AG09309 (cell line): ENCODE measurements at regions not wholly inside any gene's neighbourhood (a gene's known extent, or its start where the extent isn't known, plus 50 kb on each side); places are given as distances from the start of the nearest gene placed in this dataset.
"Not testable (repeated sequence)": the region's sequence is repeated elsewhere in the genome, so short reads cannot be mapped to it uniquely, and the experiment has no call there.

Experiments
- DNase-seq: peaks from one replicate; pipeline ENCODE4 v3.0.0-alpha.2; 2010; ENCODE audit warnings: low read depth
- H3K4me3 ChIP-seq: 2 replicates; pipeline ENCODE4 v1.5.1; 2011; ENCODE audit warnings: mild to moderate bottlenecking, low read depth, low read length, moderate library complexity; ENCODE audit not compliant: control insufficient read depth
- TF ChIP-seq, protein P1 (sequence below): IDR thresholded peaks from 2 replicates; pipeline ENCODE4 v1.5.1; 2011; ENCODE audit warnings: mild to moderate bottlenecking, low read depth, low read length, inconsistent platforms; ENCODE audit not compliant: insufficient read depth, control insufficient read depth; ENCODE audit errors: missing control alignments

GRCh38 chr4:53890461-53890860 is 173.9 kb downstream of the CHIC2 start:
- DNase-seq = no peak
- TF ChIP-seq, protein P1, sequence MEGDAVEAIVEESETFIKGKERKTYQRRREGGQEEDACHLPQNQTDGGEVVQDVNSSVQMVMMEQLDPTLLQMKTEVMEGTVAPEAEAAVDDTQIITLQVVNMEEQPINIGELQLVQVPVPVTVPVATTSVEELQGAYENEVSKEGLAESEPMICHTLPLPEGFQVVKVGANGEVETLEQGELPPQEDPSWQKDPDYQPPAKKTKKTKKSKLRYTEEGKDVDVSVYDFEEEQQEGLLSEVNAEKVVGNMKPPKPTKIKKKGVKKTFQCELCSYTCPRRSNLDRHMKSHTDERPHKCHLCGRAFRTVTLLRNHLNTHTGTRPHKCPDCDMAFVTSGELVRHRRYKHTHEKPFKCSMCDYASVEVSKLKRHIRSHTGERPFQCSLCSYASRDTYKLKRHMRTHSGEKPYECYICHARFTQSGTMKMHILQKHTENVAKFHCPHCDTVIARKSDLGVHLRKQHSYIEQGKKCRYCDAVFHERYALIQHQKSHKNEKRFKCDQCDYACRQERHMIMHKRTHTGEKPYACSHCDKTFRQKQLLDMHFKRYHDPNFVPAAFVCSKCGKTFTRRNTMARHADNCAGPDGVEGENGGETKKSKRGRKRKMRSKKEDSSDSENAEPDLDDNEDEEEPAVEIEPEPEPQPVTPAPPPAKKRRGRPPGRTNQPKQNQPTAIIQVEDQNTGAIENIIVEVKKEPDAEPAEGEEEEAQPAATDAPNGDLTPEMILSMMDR = no peak
- H3K4me3 ChIP-seq = no peak overlapping the region

GRCh38 chr4:53889326-53890055 is 174.9 kb downstream of the CHIC2 start:
- no peak for DNase-seq
- H3K4me3 ChIP-seq = no peak overlapping the region
- TF ChIP-seq, protein P1 = no peak

DNA sequence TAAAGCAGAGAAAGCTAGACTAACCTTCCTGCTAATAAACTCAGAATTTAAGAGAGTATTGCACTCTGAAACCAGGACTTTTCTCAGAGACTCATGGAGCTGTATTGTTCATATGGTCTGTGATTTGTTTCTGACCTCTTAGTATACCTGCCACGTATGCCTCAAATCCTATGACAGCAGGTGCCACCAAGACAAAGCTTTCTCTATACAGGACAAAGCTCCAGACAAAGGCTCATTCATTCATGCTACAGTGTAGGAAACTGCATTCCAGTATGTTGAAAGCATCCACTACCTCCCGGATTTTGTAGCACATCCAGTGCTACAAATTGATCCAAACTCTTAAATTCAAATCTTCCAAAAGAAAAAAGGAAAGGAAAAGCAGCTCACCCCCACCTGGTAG is 178.3 kb downstream of the CHIC2 start:
- DNase-seq = no peak
- H3K4me3 ChIP-seq = no peak overlapping the region
- TF ChIP-seq, protein P1 = no peak

GRCh38 chr4:53885668-53886067 is 178.7 kb downstream of the CHIC2 start:
- DNase-seq = no peak
- H3K4me3 ChIP-seq = no peak overlapping the region
- TF ChIP-seq, protein P1 = no peak

DNA sequence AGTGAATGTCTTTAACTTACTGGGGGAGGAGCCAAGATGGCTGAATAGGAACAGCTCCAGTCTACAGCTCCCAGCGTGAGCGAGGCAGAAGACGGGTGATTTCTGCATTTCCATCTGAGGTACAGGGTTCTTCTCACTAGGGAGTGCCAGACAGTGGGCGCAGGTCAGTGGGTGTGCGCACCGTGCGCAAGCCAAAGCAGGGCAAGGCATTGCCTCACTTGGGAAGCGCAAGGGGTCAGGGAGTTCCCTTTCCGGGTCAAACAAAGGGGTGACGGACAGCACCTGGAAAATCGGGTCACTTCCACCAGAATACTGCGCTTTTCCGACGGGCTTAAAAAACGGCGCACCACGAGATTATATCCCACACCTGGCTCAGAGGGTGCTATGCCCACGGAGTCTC is 187.3 kb downstream of the CHIC2 start:
- not testable (repeated sequence) for DNase-seq, H3K4me3 ChIP-seq

DNA sequence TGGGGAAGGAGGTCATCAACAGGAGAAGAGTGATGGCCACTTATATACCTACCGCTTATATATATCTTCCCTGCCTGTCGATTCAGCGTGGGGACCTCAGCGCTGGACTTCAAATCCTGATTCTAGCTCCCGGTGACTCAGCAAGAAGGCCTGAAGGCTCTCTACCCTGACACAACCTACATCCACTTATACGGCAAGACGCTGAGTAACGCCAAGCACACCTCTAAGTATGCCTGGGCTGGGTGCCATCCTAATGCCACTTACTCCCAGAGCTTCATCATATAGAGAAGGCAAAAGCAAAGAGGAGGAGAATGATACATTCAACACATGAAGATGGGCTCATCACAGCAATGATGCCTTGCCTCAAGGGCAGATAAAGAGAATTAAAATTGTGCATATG is 198.3 kb downstream of the CHIC2 start:
- DNase-seq = no peak
- H3K4me3 ChIP-seq = no peak overlapping the region
- TF ChIP-seq, protein P1 = no peak

DNA sequence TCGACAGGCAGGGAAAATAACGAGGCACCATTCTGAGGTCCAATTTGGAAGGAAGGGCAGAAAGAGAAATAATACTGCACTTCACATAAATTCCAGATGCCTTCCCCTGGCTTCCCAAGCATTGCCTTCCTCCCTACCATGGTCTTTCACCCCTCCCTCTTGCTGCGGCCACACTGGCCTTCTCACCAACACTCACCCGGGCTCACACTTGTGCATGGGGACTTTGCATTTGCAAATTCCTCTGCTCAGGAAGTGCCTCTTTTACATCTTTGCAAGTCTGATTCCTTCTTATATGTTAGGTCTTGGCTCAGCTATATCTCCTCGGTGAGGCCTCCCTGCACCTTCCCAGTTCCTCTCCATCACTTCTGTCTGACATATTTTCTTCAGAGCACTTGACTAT is 199.4 kb downstream of the CHIC2 start:
- no peak for DNase-seq
- H3K4me3 ChIP-seq = no peak overlapping the region
- TF ChIP-seq, protein P1 = no peak
